GM12878 (cell line): ENCODE measurements at regions not wholly inside any gene's neighbourhood (a gene's known extent, or its start where the extent isn't known, plus 50 kb on each side); places are given as distances from the start of the nearest gene placed in this dataset.

ENCODE experiments used
- CTCF ChIP-seq, 3 experiments: IDR thresholded peaks in 2 of 3; conservative IDR thresholded peaks in 1 of 3; 2 replicates each; pipeline ENCODE4 v1.5.1; 2011; ENCODE audit warnings: low read depth in 3 of 3, low read length in 3 of 3, mild to moderate bottlenecking in 3 of 3, control low read depth in 2 of 3, moderate library complexity in 2 of 3, inconsistent platforms in 1 of 3, mixed read lengths in 1 of 3; ENCODE audit not compliant: control insufficient read depth in 2 of 3, insufficient read depth in 1 of 3; ENCODE audit errors: extremely low read depth in 1 of 3
- EP300 ChIP-seq, 2 experiments: fragments of 150-350 bp in 1 of 2; IDR thresholded peaks; 2 replicates each; pipeline ENCODE4 v1.6.1; 2011 to 2012; ENCODE audit warnings: low read depth in 2 of 2, low read length in 2 of 2, borderline replicate concordance in 1 of 2, improper control_type of control experiment in 1 of 2, inconsistent platforms in 1 of 2; ENCODE audit not compliant: control insufficient read depth in 1 of 2
- JUND ChIP-seq: IDR thresholded peaks from 2 replicates; pipeline ENCODE4 v1.6.1; 2012; ENCODE audit warnings: low read depth, mild to moderate bottlenecking, low read length, improper control_type of control experiment, moderate library complexity

- TF ChIP-seq CTCF (IDR thresholded peaks at IDR 0.05 in 2 of 3, conservative IDR thresholded peaks at IDR 0.05 in 1 of 3; ENCODE audit: control insufficient read depth in 2 of 3, extremely low read depth in 1 of 3, insufficient read depth in 1 of 3, low read depth in 3 of 3, low read length in 3 of 3): no peak
- no peak for TF ChIP-seq JUND
- TF ChIP-seq EP300 (IDR thresholded peaks at IDR 0.05; ENCODE audit: borderline replicate concordance in 1 of 2, control insufficient read depth in 1 of 2, low read depth in 2 of 2, low read length in 2 of 2): no peak
These were observed 294.6 kb downstream of the RPLP1 start for GRCh38 chr15:69747193-69747592.
